Uterus (tissue), 2 donors: ENCODE measurements at regions not wholly inside any gene's neighbourhood (a gene's known extent, or its start where the extent isn't known, plus 50 kb on each side); places are given as distances from the start of the nearest gene placed in this dataset.

Source experiments
- CTCF ChIP-seq, 4 experiments: fragments of 200-600 bp in 2 of 4; fragments of 450-650 bp in 2 of 4; sonication (generic) in 2 of 4; IDR thresholded peaks; one replicate each; pipeline ENCODE4 v1.5.1; 2016 to 2019; ENCODE audit warnings: antibody characterized with exemption in 4 of 4, mild to moderate bottlenecking in 2 of 4, moderate library complexity in 1 of 4
- POLR2A ChIP-seq, 2 donors: fragments of 450-650 bp; IDR thresholded peaks; one replicate each; pipeline ENCODE4 v1.6.1; 2016; ENCODE audit warnings: antibody characterized with exemption in 2 of 2, mild to moderate bottlenecking in 1 of 2, moderate library complexity in 1 of 2

GRCh38 chr1:232533328-232533727 is 96.6 kb downstream of the SIPA1L2 start:
- TF ChIP-seq CTCF (IDR thresholded peaks at IDR 0.05) = no peak
- no peak for TF ChIP-seq POLR2A (IDR thresholded peaks at IDR 0.05)
